Retinal pigment epithelial cell (primary cell): ENCODE measurements at regions not wholly inside any gene's neighbourhood (a gene's known extent, or its start where the extent isn't known, plus 50 kb on each side); places are given as distances from the start of the nearest gene placed in this dataset.
A peak's percentile ranks its signal among the peaks of the same experiment; 100 is the strongest.

Experiments
- DNase-seq: peaks from one replicate; pipeline ENCODE4 v3.0.0-alpha.2; 2010; ENCODE audit warnings: low read depth
- H3K4me3 ChIP-seq: 2 replicates; pipeline ENCODE4 v1.5.1; 2011; ENCODE audit warnings: mild to moderate bottlenecking, low read length, control low read depth, moderate library complexity
- CTCF ChIP-seq: conservative IDR thresholded peaks from 2 replicates; pipeline ENCODE4 v1.5.1; 2011; ENCODE audit warnings: low read depth, low read length, control low read depth, inconsistent platforms

DNA sequence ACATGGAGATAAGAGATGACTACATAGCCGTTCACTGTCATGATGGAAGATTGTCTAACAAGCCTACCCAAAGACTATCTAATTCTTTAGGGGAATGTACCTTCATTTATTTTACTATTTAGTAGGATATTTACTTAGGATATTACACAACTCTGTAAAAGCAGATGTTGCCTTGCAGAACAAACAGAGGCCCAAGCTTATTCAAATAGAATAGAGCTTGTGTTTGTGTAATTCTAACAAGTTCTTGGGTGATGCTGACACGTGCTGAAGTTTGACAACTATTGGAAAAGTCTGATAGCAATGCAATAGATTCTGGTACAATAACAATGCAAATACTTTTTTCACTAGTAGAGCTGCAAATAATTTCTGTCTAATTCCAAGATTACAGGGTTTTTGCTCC, 447.6 kb downstream of the TOX3 start:
- DNase-seq: no peak
- TF ChIP-seq CTCF: no peak
- no peak overlapping the region for H3K4me3 ChIP-seq

DNA sequence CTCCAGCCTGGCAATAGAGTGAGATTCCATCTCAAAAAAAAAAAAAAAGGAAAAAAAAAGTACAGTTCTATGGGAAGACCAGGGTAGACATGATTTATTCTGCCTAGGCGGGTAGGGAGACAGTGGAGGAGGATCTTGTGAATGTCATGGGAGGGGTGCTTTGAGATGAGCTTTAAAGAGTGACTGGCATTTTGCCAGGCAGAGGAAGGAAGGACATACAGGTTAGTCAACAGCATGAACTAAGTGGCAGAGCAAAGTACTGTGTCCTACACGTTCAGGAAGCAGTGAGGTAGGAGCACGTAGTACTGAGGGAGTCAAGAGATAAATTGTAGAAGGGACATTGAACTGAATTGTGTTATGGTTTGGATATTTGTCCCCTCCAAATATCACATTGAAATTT, 451.5 kb downstream of the TOX3 start:
- TF ChIP-seq CTCF: no peak

GRCh38 chr16:52092126-52092525, 454.8 kb downstream of the TOX3 start:
- H3K4me3 ChIP-seq: no peak overlapping the region
- no peak for TF ChIP-seq CTCF
- DNase-seq: no peak

More for the DNA sequence above, 451.5 kb downstream of the TOX3 start:
- DNase-seq: no peak
- H3K4me3 ChIP-seq: no peak overlapping the region

DNA sequence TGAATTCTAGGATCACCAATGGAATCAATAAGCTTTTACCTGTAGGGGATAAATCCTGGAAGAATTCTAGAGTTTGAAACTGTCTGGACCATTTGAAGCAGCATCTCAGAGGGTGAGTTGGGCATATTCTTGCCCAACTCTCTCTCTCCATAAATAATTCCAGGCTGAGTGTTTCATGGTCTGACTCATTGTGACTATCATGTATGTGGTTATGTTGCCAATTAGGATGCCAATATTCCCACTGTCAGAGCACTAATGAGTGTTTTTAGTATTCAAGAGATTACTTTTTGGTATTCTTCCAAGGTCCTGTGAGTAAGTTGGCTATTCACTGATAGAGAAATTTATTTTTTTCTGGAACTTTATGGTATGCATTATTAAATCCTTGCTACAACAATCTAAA, 456.9 kb downstream of the TOX3 start:
- DNase-seq: peak; percentile 96
- no peak overlapping the region for H3K4me3 ChIP-seq
- TF ChIP-seq CTCF: no peak

DNA sequence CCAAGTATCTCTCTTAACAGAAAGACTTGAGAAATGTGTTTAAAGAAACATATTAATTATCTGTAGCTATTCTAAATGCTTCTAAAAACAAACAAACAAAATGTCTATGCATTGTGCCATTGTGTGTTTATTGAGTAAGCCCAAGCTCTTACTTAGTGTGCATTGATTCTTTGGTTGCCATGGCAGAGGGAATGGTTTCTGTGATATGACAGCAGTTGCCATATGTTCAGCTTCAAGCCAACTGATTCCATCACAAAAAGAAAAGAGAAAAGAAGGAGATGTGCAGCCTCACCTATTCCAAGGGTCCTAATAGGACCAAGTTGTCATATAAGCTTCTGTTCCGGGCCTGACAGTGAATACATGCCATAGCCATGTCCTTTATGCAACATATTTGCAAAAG, 457.5 kb downstream of the TOX3 start:
- DNase-seq: no peak
- no peak for TF ChIP-seq CTCF
- no peak overlapping the region for H3K4me3 ChIP-seq

DNA sequence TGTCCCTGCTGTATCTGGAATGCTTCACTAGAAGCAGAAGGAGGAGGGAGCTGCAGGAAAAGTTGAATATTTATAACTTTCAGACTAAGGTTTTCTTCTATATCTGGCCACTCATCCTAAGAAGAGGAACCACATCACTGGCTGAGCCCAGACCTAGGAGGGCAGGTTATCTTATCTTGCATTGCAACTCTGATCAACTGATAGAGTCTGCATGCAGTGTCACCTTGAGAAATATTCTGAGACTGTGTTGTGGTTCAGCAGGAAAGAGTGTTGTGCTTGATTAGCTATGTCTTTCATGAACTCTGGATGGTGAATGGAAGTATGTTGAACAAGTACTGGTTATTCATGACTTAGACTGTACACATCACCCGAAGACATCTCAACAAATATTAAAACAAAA, 460.0 kb downstream of the TOX3 start:
- DNase-seq: no peak
- H3K4me3 ChIP-seq: no peak overlapping the region
- no peak for TF ChIP-seq CTCF

DNA sequence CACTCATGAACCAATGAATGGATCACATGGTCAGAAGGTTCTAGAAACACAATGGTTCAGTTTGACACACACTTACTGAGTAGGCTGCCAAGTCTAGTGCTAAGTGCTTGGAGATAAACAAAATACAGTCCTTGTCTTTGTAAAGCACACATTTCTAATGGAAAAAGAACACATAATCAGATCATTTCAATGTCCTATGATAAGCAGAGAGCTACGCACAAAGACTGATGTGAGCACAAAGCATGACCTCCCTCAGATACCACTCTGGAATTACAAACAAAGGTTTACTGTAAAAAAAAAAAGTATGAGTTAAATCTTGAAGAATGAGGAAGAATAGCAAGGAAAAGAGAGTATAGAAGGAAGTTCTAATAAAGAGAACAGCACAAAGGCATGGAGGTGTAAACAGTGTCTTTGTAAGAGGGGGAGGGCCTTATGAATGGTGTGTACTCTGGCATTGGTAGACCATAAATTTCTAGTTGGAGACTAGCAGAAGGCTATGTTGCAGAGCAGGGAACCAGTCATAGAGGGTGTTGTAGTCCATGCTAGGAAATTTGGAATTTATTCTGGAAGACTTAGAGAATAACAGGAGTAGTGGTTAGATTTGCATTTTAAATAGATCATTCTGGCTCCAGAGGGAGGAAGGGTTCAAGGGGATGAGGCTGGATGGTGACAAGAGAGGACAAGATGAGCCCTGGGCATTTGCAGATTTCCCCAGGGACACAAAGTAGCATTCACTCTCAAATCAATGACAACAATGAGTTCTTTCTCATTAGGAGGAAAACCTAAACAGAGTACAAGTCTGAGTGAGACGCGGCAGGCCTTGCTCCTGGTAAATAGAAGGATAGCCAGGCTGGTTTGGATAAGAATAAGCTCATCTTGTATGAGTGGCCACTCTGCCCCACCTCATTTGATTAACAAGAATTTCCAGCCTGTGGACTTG, 468.0 kb downstream of the TOX3 start:
- H3K4me3 ChIP-seq: no peak overlapping the region
- TF ChIP-seq CTCF: no peak
- no peak for DNase-seq
